GM20000 (cell line): ENCODE measurements at regions not wholly inside any gene's neighbourhood (a gene's known extent, or its start where the extent isn't known, plus 50 kb on each side); places are given as distances from the start of the nearest gene placed in this dataset.

ENCODE experiments used
- DNase-seq: peaks from one replicate; pipeline ENCODE4 v3.0.0; 2012; ENCODE audit warnings: low spot score
- CTCF ChIP-seq: IDR thresholded peaks from 2 replicates; pipeline ENCODE4 v1.5.1; 2012; ENCODE audit warnings: mild to moderate bottlenecking, control low read depth; ENCODE audit errors: extremely low read depth, missing control alignments

GRCh38 chr2:219987830-219988229 lies 360.4 kb downstream of the SLC4A3 start:
- DNase-seq, result no peak
- no peak for TF ChIP-seq CTCF

- DNase-seq, result no peak
- no peak for TF ChIP-seq CTCF
Observed at GRCh38 chr2:219989744-219990143, 362.3 kb downstream of the SLC4A3 start.

GRCh38 chr2:219991116-219991515 lies 363.7 kb downstream of the SLC4A3 start:
- TF ChIP-seq CTCF, result no peak
- no peak for DNase-seq

- no peak for DNase-seq
- no peak for TF ChIP-seq CTCF
Observed at GRCh38 chr2:219995399-219995798, 368.0 kb downstream of the SLC4A3 start.

- DNase-seq, result no peak
Observed at GRCh38 chr2:219995991-219996765, 368.7 kb downstream of the SLC4A3 start.

GRCh38 chr2:219997341-219997851 lies 370.0 kb downstream of the SLC4A3 start:
- TF ChIP-seq CTCF, result no peak
- no peak for DNase-seq

More at GRCh38 chr2:219995991-219996765, 368.7 kb downstream of the SLC4A3 start:
- TF ChIP-seq CTCF, result no peak

- no peak for DNase-seq
- TF ChIP-seq CTCF, result no peak
Observed at GRCh38 chr2:219998107-219998506, 370.7 kb downstream of the SLC4A3 start.
